PC-3 (cell line): ENCODE measurements at regions not wholly inside any gene's neighbourhood (a gene's known extent, or its start where the extent isn't known, plus 50 kb on each side); places are given as distances from the start of the nearest gene placed in this dataset.

Experiments
- EZH2 ChIP-seq: fragments of 300-600 bp; sonication (generic); IDR thresholded peaks from one replicate; pipeline ENCODE4 v1.6.1; 2017; ENCODE audit warnings: antibody characterized with exemption, mild to moderate bottlenecking, low read length; ENCODE audit not compliant: unreplicated experiment
- TF ChIP-seq, protein P1 (sequence below): fragments of 300-600 bp; sonication (generic); conservative IDR thresholded peaks from 2 replicates; pipeline ENCODE4 v1.5.1; 2017; ENCODE audit warnings: antibody characterized with exemption, low read depth, mild to moderate bottlenecking, low read length

DNA sequence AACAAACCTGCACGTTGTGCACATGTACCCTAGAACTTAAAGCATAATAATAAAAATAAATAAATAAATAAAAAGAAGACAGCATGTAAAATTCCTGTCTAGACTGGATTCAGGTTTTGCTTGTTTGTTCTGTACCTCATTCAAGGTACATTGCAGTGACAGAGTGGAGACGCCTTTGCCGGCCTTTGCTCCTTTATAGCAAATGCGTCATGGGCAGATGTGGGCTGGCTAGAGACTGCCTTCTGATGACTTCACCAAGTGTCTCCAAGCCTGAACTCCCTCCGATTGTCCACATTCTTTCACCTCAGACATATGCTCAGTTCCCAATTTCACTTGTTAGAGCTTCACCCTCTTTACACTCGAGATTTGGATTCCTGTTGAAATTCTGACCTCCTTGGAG lies 147.8 kb upstream of the ARHGAP20 start:
- TF ChIP-seq, protein P1, sequence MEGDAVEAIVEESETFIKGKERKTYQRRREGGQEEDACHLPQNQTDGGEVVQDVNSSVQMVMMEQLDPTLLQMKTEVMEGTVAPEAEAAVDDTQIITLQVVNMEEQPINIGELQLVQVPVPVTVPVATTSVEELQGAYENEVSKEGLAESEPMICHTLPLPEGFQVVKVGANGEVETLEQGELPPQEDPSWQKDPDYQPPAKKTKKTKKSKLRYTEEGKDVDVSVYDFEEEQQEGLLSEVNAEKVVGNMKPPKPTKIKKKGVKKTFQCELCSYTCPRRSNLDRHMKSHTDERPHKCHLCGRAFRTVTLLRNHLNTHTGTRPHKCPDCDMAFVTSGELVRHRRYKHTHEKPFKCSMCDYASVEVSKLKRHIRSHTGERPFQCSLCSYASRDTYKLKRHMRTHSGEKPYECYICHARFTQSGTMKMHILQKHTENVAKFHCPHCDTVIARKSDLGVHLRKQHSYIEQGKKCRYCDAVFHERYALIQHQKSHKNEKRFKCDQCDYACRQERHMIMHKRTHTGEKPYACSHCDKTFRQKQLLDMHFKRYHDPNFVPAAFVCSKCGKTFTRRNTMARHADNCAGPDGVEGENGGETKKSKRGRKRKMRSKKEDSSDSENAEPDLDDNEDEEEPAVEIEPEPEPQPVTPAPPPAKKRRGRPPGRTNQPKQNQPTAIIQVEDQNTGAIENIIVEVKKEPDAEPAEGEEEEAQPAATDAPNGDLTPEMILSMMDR = no peak
- no peak for TF ChIP-seq EZH2
